Adrenal gland (tissue), 9 donors: ENCODE measurements at regions not wholly inside any gene's neighbourhood (a gene's known extent, or its start where the extent isn't known, plus 50 kb on each side); places are given as distances from the start of the nearest gene placed in this dataset.

Experiments used
- DNase-seq, 7 donors: peaks; one replicate each; pipeline ENCODE4 v3.0.0-alpha.2; 2019 to 2020
- H3K27ac ChIP-seq, 5 donors: fragments of 200-600 bp; sonication (generic) in 4 of 5; 1 replicate in 3 of 5; 2 replicates in 2 of 5; pipeline versions ENCODE4 v1.5.1 to v1.8.0; 2016 to 2020; ENCODE audit warnings: mild to moderate bottlenecking in 1 of 5
- H3K27me3 ChIP-seq: fragments of 200-600 bp; 2 replicates; pipeline ENCODE4 v1.8.0; 2021
- H3K36me3 ChIP-seq, 2 donors: fragments of 200-600 bp; replicated peaks in 1 of 2; 1 replicate in 1 of 2; 2 replicates in 1 of 2; pipeline versions ENCODE4 v1.5.1 to v1.8.0; 2018 to 2022
- H3K4me1 ChIP-seq, 2 donors: fragments of 200-600 bp; replicated peaks in 1 of 2; 1 replicate in 1 of 2; 2 replicates in 1 of 2; pipeline versions ENCODE4 v1.5.1 to v1.8.0; 2018 to 2021
- H3K4me3 ChIP-seq, 4 donors: fragments of 200-600 bp; sonication (generic) in 3 of 4; one replicate each; pipeline ENCODE4 v1.5.1; 2016 to 2018
- H3K9me3 ChIP-seq, 3 donors: fragments of 200-600 bp; sonication (generic) in 1 of 3; replicated peaks in 1 of 3; 1 replicate in 2 of 3; 2 replicates in 1 of 3; pipeline versions ENCODE4 v1.5.1 to v1.8.0; 2016 to 2021
- CTCF ChIP-seq, 6 experiments: fragments of 450-650 bp in 4 of 6; fragments of 200-600 bp in 2 of 6; sonication (generic) in 1 of 6; IDR thresholded peaks; 1 replicate in 5 of 6; 2 replicates in 1 of 6; pipeline versions ENCODE4 v1.5.1 to v1.8.0; 2016 to 2021; ENCODE audit warnings: antibody characterized with exemption in 6 of 6, mild to moderate bottlenecking in 2 of 6, moderate library complexity in 1 of 6
- POLR2A ChIP-seq, 2 donors: fragments of 450-650 bp; IDR thresholded peaks; one replicate each; pipeline ENCODE4 v1.6.1; 2017; ENCODE audit warnings: antibody characterized with exemption in 2 of 2, mild to moderate bottlenecking in 2 of 2, moderate library complexity in 1 of 2
- WGBS, 4 donors: extraction: QIAGEN DNeasy Blood & Tissue Kit in 2 of 4; methylation state at CpG; one replicate each; pipeline versions ENCODE4 v1.1.5 to v1.1.7; 2013 to 2017; 5-methylcytosine and 5-hydroxymethylcytosine counted together
- intact Hi-C, 2 donors: fragments of 100-400 bp; cut with DNase I; formaldehyde crosslinking; loops; one replicate each; pipeline versions ENCODE4 v1.14.1 to v1.15.0; 2022 to 2023
- donor health status: healthy with polysubstance abuse.
- donor health status: Bipolar disorder and iron deficiency.
- donor health status: DM: yes; HTN: yes; CAD: no.
- donor health status: DM: no; HTN: no; CAD: no.
- donor health status: DM: no; HTN: no; CAD: no.

DNA sequence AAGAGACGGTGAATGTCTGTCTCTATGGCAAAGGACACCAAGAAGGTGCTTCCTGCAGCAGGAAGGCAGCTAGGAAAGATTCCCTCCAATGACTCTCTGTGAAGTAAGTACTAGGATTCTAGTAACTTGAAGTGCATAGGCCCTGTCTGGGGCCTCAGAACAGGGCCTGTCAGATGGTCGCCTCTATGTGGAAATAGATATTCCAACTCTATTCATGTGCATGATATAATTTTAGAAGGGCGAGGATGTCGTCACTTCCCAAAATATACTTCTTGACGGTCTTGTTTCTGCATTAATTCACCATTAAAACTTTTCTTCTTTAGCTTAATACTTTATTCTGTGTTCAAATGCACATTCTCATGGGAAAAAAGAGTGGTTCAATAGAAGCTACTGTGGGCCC lies 167.0 kb downstream of the TLE3 start:
- intact Hi-C loops = no loop called here
- no peak overlapping the region for H3K4me3 ChIP-seq
- no peaks in the 10 kb centered on the region for H3K27me3 ChIP-seq
- TF ChIP-seq POLR2A (IDR thresholded peaks at IDR 0.05) (no peak), CTCF (IDR thresholded peaks at IDR 0.05) (no peak)
- H3K9me3 ChIP-seq = peaks cover 0 to 6% (median 5%) of the 10 kb centered on the region in 3 donors
- 75 to 82% (median 80%) methylated on average over 5 of the region's 5 CpGs for WGBS, 4 donors
- H3K36me3 ChIP-seq = no peaks in the 10 kb centered on the region
- no peak for DNase-seq
- no peak overlapping the region for H3K27ac ChIP-seq
- H3K4me1 ChIP-seq = no peaks in the 10 kb centered on the region

GRCh38 chr15:69931156-69931555 lies 166.6 kb downstream of the TLE3 start:
- H3K4me3 ChIP-seq = no peak overlapping the region
- H3K27ac ChIP-seq = no peak overlapping the region
- WGBS, 4 donors = 71 to 83% (median 77%) methylated on average over 5 of the region's 5 CpGs
- intact Hi-C loops = no loop called here
- H3K4me1 ChIP-seq = no peaks in the 10 kb centered on the region
- H3K36me3 ChIP-seq = no peaks in the 10 kb centered on the region
- no peaks in the 10 kb centered on the region for H3K27me3 ChIP-seq
- peaks cover 0 to 8% (median 5%) of the 10 kb centered on the region in 3 donors for H3K9me3 ChIP-seq
- no peak for DNase-seq
- TF ChIP-seq CTCF (IDR thresholded peaks at IDR 0.05) = no peak
- TF ChIP-seq POLR2A (IDR thresholded peaks at IDR 0.05) = no peak

GRCh38 chr15:69934607-69935006 lies 163.1 kb downstream of the TLE3 start:
- H3K4me1 ChIP-seq = no peaks in the 10 kb centered on the region
- 75 to 83% (median 77%) methylated on average over 2 to 4 of the region's 4 CpGs for WGBS, 4 donors
- intact Hi-C loops = no loop called here
- peaks cover 0 to 8% (median 5%) of the 10 kb centered on the region in 3 donors for H3K9me3 ChIP-seq
- no peaks in the 10 kb centered on the region for H3K27me3 ChIP-seq
- TF ChIP-seq CTCF (IDR thresholded peaks at IDR 0.05) (no peak), POLR2A (IDR thresholded peaks at IDR 0.05) (no peak)
- H3K36me3 ChIP-seq = no peaks in the 10 kb centered on the region
- DNase-seq = no peak
- H3K4me3 ChIP-seq = no peak overlapping the region
- H3K27ac ChIP-seq = no peak overlapping the region

GRCh38 chr15:69939513-69940440 lies 157.9 kb downstream of the TLE3 start:
- DNase-seq = no peak
- H3K9me3 ChIP-seq = peaks cover 0 to 8% (median 5%) of the 10 kb centered on the region in 3 donors
- no peak overlapping the region for H3K27ac ChIP-seq
- no peaks in the 10 kb centered on the region for H3K4me1 ChIP-seq
- no peaks in the 10 kb centered on the region for H3K27me3 ChIP-seq
- H3K36me3 ChIP-seq = no peaks in the 10 kb centered on the region
- TF ChIP-seq POLR2A (IDR thresholded peaks at IDR 0.05) (no peak), CTCF (IDR thresholded peaks at IDR 0.05) (no peak)
- intact Hi-C loops = no loop called here
- no peak overlapping the region for H3K4me3 ChIP-seq
- WGBS, 4 donors = 46 to 55% (median 54%) methylated on average over 6 to 7 of the region's 7 CpGs
